SK-N-MC (cell line): ENCODE measurements at regions not wholly inside any gene's neighbourhood (a gene's known extent, or its start where the extent isn't known, plus 50 kb on each side); places are given as distances from the start of the nearest gene placed in this dataset.

Experiments
- EZH2 ChIP-seq: fragments of 200-600 bp; sonication (generic); IDR thresholded peaks from one replicate; pipeline ENCODE4 v1.6.1; 2017; ENCODE audit warnings: antibody characterized with exemption
- POLR2AphosphoS5 ChIP-seq: IDR thresholded peaks from 2 replicates; pipeline ENCODE4 v1.6.1; 2012; ENCODE audit warnings: mild to moderate bottlenecking, low read depth, low read length, borderline replicate concordance

GRCh38 chr16:14338236-14338635 lies 267.1 kb downstream of the MRTFB start:
- no peak for TF ChIP-seq POLR2AphosphoS5
- no peak for TF ChIP-seq EZH2
